ENCODE measurements at regions not wholly inside any gene's neighbourhood (a gene's known extent, or its start where the extent isn't known, plus 50 kb on each side); places are given as distances from the start of the nearest gene placed in this dataset.

DNA sequence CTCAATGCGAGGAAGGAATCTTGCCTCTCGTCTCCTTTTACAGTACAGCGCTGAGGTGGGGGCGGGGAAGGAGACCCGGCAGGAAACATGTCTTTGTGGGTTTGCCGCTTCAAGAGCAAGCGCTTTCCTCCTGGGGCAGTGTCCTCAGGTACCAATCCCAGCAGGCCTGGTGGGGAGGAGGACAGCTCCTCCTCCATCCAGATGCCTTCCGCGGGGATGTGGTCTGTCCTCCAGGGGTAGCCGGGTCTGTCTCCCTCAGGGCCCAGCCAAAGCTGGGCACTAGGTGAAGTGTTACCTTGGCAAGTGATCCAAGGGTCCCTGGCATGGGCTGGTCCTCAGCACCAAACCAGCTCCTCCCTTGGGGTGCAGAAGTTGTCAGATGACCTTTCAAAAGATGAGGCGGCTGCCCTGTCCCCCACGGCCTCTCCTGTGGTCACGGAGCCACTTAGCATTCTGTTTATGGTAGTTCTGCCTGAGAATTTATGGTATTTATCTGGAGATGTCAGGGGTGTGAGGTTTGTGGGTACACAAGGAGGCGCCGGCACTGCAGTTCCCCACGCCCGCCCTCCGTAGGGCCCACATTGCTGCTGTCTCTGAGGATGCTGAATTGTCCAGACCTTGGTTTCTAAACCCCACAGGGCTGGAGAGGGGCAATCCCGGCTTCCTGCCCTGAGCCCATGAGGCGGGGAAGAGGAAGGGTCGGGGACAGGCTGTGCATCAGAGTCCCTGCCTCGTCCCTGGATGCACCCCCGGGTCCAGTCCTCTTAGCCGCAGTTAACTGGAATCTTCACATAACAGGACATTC lies 93.5 kb upstream of the ANO1 start:
- Histone ChIP-seq H3K27ac (ENCODE audit: low read length) (no peak overlapping the region), H3K27me3 (ENCODE audit: low read depth, low read length) (peaks cover 34% of the 10 kb centered on the region)

DNA sequence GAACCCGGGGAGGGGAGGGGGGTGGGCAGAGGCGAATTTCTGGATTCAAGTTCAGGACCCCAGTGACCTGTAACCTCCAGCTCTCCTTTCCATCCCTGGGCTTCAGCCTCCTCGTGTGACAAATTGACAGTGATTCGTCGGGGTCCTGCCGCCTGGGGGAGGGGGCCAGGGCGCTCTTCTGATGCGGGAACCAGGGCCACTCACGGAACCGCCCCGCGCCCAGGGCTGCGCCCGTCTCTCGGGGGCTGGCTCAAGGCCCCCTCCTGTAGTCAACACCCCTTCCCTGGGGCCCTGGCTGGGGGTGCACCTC lies 92.8 kb upstream of the ANO1 start:
- Histone ChIP-seq H3K27ac (ENCODE audit: low read length) (no peak overlapping the region), H3K9me3 (ENCODE audit: control insufficient read depth in 1 of 2, low read length in 2 of 2) (no peaks in the 10 kb centered on the region), H3K4me1 (ENCODE audit: control insufficient read depth in 1 of 2, insufficient read depth in 2 of 2, low read length in 2 of 2) (peaks cover 0 to 11% of the 10 kb centered on the region in 2 donors), H3K4me3 (ENCODE audit: low read depth in 1 of 2, low read length in 2 of 2) (peak overlapping the region in 1 of 2 donors; percentile 43), H3K36me3 (ENCODE audit: control insufficient read depth in 1 of 2, insufficient read depth in 2 of 2, low read length in 2 of 2) (no peaks in the 10 kb centered on the region), H3K27me3 (ENCODE audit: low read depth, low read length) (peaks cover 34% of the 10 kb centered on the region)

More for the DNA sequence above, 93.5 kb upstream of the ANO1 start:
- no peaks in the 10 kb centered on the region for H3K36me3 ChIP-seq (ENCODE audit: control insufficient read depth in 1 of 2, insufficient read depth in 2 of 2, low read length in 2 of 2)
- no peak overlapping the region for H3K4me3 ChIP-seq (ENCODE audit: low read depth in 1 of 2, low read length in 2 of 2)
- no peaks in the 10 kb centered on the region for H3K9me3 ChIP-seq (ENCODE audit: control insufficient read depth in 1 of 2, low read length in 2 of 2)
- peaks cover 0 to 11% of the 10 kb centered on the region in 2 donors for H3K4me1 ChIP-seq (ENCODE audit: control insufficient read depth in 1 of 2, insufficient read depth in 2 of 2, low read length in 2 of 2)

DNA sequence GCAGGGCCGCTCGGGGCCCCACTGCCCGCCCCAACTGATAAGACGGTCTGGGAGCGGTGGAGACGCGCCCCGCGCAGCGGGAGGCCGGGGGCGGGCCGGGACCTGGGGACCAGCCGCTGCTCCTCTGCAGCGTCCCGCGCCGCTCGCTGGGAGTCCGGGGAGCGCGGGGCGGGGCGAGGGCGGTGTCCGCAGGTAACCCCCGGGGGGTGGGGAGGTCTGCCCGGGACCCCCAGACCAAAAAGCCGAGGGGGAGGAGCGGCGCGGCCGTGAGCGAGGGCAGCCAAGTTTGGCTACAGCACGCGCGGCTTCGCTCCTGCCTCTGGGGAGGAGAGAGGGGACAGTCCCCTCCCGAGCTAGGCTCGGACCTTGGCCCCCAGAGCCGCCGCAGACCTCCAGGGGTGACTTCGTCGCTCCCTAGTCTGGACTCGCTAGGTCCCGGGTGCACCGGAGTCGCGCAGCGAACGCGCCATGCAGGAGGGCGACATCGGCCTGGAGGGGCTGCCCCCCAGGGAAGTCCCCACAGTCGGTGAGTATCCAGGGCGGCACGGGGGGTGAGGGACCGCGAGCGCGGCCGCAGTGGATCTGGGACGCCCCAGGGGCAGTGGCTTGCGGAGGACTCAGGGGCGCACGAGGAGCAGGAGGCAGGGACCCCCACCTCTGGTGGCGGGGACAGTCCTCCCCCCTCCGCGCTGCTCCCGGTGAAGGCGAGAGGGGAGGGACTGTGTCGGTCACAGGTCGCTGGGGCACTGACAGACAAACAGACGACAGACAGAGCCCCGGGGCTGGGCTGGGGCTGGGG lies 92.3 kb upstream of the ANO1 start:
- Histone ChIP-seq H3K9me3 (ENCODE audit: control insufficient read depth in 1 of 2, low read length in 2 of 2) (no peaks in the 10 kb centered on the region), H3K36me3 (ENCODE audit: control insufficient read depth in 1 of 2, insufficient read depth in 2 of 2, low read length in 2 of 2) (no peaks in the 10 kb centered on the region), H3K4me1 (ENCODE audit: control insufficient read depth in 1 of 2, insufficient read depth in 2 of 2, low read length in 2 of 2) (peaks cover 0 to 11% of the 10 kb centered on the region in 2 donors), H3K27me3 (ENCODE audit: low read depth, low read length) (peaks cover 34% of the 10 kb centered on the region), H3K27ac (ENCODE audit: low read length) (no peak overlapping the region), H3K4me3 (ENCODE audit: low read depth in 1 of 2, low read length in 2 of 2) (peak overlapping the region in 1 of 2 donors; percentile 43)

DNA sequence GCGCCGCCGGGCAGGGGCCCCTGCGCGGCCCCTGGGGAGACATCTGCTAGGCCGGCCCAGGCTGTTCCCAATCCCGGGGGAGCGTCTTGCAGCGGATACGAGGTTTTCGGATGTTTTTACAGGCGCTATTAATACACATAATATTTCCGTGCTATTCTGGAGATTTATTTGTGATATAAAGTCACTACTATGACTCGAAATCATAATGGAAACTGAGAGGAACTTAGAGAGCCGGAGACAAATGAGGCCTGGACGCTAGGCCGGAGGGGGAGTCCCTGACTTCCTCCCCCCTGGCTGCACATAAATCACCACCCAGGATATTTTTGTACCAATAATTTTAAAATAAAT lies 91.7 kb upstream of the ANO1 start:
- H3K36me3 ChIP-seq (ENCODE audit: control insufficient read depth in 1 of 2, insufficient read depth in 2 of 2, low read length in 2 of 2): no peaks in the 10 kb centered on the region
- peak overlapping the region in 1 of 2 donors; percentile 43 for H3K4me3 ChIP-seq (ENCODE audit: low read depth in 1 of 2, low read length in 2 of 2)
- peaks cover 0 to 11% of the 10 kb centered on the region in 2 donors for H3K4me1 ChIP-seq (ENCODE audit: control insufficient read depth in 1 of 2, insufficient read depth in 2 of 2, low read length in 2 of 2)
- no peak overlapping the region for H3K27ac ChIP-seq (ENCODE audit: low read length)
- no peaks in the 10 kb centered on the region for H3K9me3 ChIP-seq (ENCODE audit: control insufficient read depth in 1 of 2, low read length in 2 of 2)
- H3K27me3 ChIP-seq (ENCODE audit: low read depth, low read length): peaks cover 34% of the 10 kb centered on the region

DNA sequence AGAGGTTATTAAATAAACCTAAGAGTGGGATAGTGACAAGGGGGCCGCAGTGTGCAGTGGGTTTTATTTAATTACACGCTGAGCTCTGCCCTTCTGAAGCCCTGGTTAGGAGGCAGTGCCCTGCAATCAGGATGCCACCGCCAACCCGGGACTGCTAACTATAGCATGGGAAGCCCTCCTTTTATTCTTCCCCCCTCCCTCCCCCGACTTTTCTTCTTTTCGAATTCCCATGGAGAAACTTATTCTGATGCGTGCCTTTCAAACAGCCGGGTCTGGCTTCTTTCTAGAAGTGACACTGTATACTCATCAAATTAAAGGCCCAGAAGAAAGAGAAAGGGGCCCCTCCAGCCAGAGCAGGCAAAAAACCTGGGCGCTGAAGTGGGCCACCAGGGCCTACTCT lies 91.3 kb upstream of the ANO1 start:
- no peak overlapping the region for H3K4me3 ChIP-seq (ENCODE audit: low read depth in 1 of 2, low read length in 2 of 2)
- H3K9me3 ChIP-seq (ENCODE audit: control insufficient read depth in 1 of 2, low read length in 2 of 2): no peaks in the 10 kb centered on the region
- H3K27ac ChIP-seq (ENCODE audit: low read length): no peak overlapping the region
- H3K4me1 ChIP-seq (ENCODE audit: control insufficient read depth in 1 of 2, insufficient read depth in 2 of 2, low read length in 2 of 2): peaks cover 0 to 11% of the 10 kb centered on the region in 2 donors
- H3K36me3 ChIP-seq (ENCODE audit: control insufficient read depth in 1 of 2, insufficient read depth in 2 of 2, low read length in 2 of 2): no peaks in the 10 kb centered on the region
- peaks cover 34% of the 10 kb centered on the region for H3K27me3 ChIP-seq (ENCODE audit: low read depth, low read length)

DNA sequence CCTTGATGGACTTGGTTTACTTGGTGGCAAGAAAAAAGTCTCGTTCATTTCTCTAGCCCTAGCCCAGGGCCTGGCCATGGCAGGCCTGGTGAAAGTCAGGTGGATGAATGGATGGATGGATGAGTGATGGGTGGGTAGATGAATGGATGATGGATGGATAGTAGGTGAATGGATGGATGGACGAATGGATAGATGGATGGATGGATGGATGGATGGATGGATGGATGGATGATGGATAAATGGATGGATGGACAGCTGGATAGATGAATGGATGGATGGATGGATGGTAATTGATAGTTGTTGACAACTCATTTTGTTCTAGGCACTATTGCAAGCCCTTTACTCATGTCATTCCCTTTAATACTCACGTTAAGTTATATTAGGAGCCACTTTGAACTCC lies 86.1 kb upstream of the ANO1 start:
- H3K27ac ChIP-seq (ENCODE audit: low read length): no peak overlapping the region
- peaks cover 0 to 3% of the 10 kb centered on the region in 2 donors for H3K9me3 ChIP-seq (ENCODE audit: control insufficient read depth in 1 of 2, low read length in 2 of 2)
- no peak overlapping the region for H3K4me3 ChIP-seq (ENCODE audit: low read depth in 1 of 2, low read length in 2 of 2)
- H3K27me3 ChIP-seq (ENCODE audit: low read depth, low read length): peaks cover 3% of the 10 kb centered on the region
- no peaks in the 10 kb centered on the region for H3K4me1 ChIP-seq (ENCODE audit: control insufficient read depth in 1 of 2, insufficient read depth in 2 of 2, low read length in 2 of 2)
- H3K36me3 ChIP-seq (ENCODE audit: control insufficient read depth in 1 of 2, insufficient read depth in 2 of 2, low read length in 2 of 2): no peaks in the 10 kb centered on the region

DNA sequence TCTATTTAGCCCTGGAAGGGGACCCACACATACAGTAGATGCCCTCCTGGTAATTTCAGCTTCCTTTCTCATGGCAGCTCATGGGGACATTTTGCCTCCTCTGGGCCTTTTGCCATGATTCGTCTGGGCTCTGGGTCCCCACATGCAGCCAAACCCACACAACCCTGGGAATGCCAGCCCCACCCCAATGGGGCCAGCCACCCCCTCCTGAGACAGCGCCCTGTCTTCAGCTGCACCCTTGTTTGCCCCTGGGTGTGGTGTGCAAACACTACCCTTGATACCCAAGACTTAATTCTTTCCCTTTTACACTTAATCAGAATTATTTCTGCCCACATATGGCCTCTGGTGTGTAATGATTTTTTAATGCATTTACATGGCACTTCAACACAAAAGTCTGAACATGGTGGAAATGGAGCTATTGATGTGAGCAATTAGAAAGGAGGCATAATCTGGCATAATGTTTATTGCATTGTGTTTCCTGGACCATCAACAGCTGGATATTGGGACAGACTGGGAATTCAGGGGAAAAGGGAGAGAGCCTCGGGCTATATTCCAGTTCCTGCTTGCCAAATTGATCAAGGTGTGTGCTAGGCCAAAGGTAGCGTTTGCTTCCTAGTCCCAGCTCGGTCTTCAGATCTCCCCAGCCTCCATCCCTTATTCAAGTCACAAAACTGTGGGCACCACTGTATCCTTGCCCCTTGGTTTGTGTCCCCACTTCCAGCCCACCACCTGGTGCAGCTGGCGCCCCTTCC lies 85.0 kb upstream of the ANO1 start:
- Histone ChIP-seq H3K27ac (ENCODE audit: low read length) (no peak overlapping the region), H3K27me3 (ENCODE audit: low read depth, low read length) (peaks cover 3% of the 10 kb centered on the region), H3K4me1 (ENCODE audit: control insufficient read depth in 1 of 2, insufficient read depth in 2 of 2, low read length in 2 of 2) (no peaks in the 10 kb centered on the region), H3K36me3 (ENCODE audit: control insufficient read depth in 1 of 2, insufficient read depth in 2 of 2, low read length in 2 of 2) (no peaks in the 10 kb centered on the region), H3K9me3 (ENCODE audit: control insufficient read depth in 1 of 2, low read length in 2 of 2) (peaks cover 0 to 3% of the 10 kb centered on the region in 2 donors), H3K4me3 (ENCODE audit: low read depth in 1 of 2, low read length in 2 of 2) (no peak overlapping the region)

DNA sequence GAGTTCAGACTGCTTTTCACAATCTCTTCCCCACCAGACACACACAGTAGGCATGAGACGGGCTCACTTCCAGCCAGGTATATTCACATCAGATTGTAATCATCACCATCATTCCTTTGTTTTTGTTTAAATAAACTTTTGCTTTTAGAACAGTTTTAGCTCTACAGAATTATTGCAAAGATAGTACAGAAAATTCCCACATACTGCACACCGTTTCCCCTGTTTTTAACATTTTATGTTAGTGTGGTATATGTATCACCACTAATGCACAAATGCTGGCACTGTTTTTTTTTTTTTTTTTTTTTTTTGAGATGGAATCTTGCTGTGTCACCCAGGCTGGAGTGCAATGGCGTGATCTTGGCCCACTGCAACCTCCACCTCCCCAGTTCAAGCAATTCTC lies 83.3 kb upstream of the ANO1 start:
- no peaks in the 10 kb centered on the region for H3K36me3 ChIP-seq (ENCODE audit: control insufficient read depth in 1 of 2, insufficient read depth in 2 of 2, low read length in 2 of 2)
- no peak overlapping the region for H3K27ac ChIP-seq (ENCODE audit: low read length)

DNA sequence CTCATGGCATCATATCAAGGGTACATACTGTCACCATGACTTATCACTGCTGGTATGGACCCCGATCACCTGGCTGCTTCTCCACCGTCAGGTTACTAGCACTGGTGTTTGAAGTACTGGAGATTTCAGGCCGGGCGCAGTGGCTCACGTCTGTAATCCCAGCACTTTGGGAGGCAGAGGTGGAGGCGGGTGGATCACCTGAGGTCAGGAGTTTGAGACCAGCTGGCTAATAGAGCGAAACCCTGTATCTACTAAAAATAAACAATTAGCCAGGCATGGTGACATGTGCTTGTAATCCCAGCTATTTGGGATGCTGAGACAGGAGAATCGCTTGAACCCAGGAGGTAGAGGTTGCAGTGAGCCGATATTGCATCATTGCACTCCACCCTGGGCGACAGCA lies 82.4 kb upstream of the ANO1 start:
- Histone ChIP-seq H3K27ac (ENCODE audit: low read length) (no peak overlapping the region), H3K9me3 (ENCODE audit: control insufficient read depth in 1 of 2, low read length in 2 of 2) (peaks cover 0 to 3% of the 10 kb centered on the region in 2 donors), H3K4me1 (ENCODE audit: control insufficient read depth in 1 of 2, insufficient read depth in 2 of 2, low read length in 2 of 2) (no peaks in the 10 kb centered on the region), H3K27me3 (ENCODE audit: low read depth, low read length) (no peaks in the 10 kb centered on the region), H3K36me3 (ENCODE audit: control insufficient read depth in 1 of 2, insufficient read depth in 2 of 2, low read length in 2 of 2) (no peaks in the 10 kb centered on the region), H3K4me3 (ENCODE audit: low read depth in 1 of 2, low read length in 2 of 2) (no peak overlapping the region)

More for the DNA sequence above, 83.3 kb upstream of the ANO1 start:
- Histone ChIP-seq H3K4me1 (ENCODE audit: control insufficient read depth in 1 of 2, insufficient read depth in 2 of 2, low read length in 2 of 2) (no peaks in the 10 kb centered on the region), H3K27me3 (ENCODE audit: low read depth, low read length) (no peaks in the 10 kb centered on the region), H3K9me3 (ENCODE audit: control insufficient read depth in 1 of 2, low read length in 2 of 2) (peaks cover 0 to 3% of the 10 kb centered on the region in 2 donors), H3K4me3 (ENCODE audit: low read depth in 1 of 2, low read length in 2 of 2) (no peak overlapping the region)

DNA sequence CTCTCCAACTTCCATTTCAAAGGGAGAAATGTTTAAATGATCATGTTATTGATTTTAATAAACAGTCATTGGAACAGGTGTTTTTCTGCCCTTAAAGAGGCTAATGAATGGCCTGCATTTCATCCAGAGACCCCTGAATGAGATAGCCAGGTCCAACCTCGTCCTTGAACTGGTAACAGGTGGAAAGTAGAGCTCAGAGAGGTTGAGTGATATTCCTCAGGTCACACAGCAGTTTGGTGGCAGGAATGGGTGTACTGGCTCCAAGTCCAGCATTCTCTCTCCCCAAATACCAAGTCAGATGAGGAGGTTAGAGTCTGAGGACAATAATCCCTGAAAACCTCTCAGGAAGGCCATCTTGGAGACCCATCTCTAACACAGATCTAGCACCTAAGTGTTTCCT lies 81.7 kb upstream of the ANO1 start:
- no peaks in the 10 kb centered on the region for H3K4me1 ChIP-seq (ENCODE audit: control insufficient read depth in 1 of 2, insufficient read depth in 2 of 2, low read length in 2 of 2)
- no peaks in the 10 kb centered on the region for H3K36me3 ChIP-seq (ENCODE audit: control insufficient read depth in 1 of 2, insufficient read depth in 2 of 2, low read length in 2 of 2)
- no peak overlapping the region for H3K27ac ChIP-seq (ENCODE audit: low read length)
- H3K9me3 ChIP-seq (ENCODE audit: control insufficient read depth in 1 of 2, low read length in 2 of 2): peaks cover 0 to 3% of the 10 kb centered on the region in 2 donors
- no peak overlapping the region for H3K4me3 ChIP-seq (ENCODE audit: low read depth in 1 of 2, low read length in 2 of 2)
- no peaks in the 10 kb centered on the region for H3K27me3 ChIP-seq (ENCODE audit: low read depth, low read length)

DNA sequence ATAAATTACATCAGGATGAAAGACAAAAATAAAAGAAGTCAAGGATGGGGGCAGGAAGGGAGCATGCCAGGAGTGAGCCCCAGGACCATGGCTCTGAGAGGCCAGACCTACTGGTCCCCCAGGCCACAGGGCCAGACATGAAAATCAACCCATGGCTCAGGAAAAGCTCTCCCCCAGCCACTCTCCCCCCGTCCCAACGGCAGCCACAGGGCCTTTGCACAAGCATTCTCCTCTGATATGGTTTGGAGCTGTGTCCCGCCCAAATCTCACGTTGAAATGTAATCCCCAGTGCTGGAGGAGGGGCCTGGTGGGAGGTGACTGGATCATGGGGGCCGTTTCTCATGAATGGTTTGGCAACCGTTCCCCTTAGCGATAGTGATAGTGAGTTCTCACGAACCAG lies 80.8 kb upstream of the ANO1 start:
- no peak overlapping the region for H3K27ac ChIP-seq (ENCODE audit: low read length)
- no peak overlapping the region for H3K4me3 ChIP-seq (ENCODE audit: low read depth in 1 of 2, low read length in 2 of 2)
- H3K27me3 ChIP-seq (ENCODE audit: low read depth, low read length): no peaks in the 10 kb centered on the region
- H3K4me1 ChIP-seq (ENCODE audit: control insufficient read depth in 1 of 2, insufficient read depth in 2 of 2, low read length in 2 of 2): no peaks in the 10 kb centered on the region
- H3K9me3 ChIP-seq (ENCODE audit: control insufficient read depth in 1 of 2, low read length in 2 of 2): peaks cover 0 to 3% of the 10 kb centered on the region in 2 donors
- H3K36me3 ChIP-seq (ENCODE audit: control insufficient read depth in 1 of 2, insufficient read depth in 2 of 2, low read length in 2 of 2): no peaks in the 10 kb centered on the region

Data from muscle layer of duodenum (tissue), 2 donors.